AG04450 (cell line): ENCODE measurements at regions not wholly inside any gene's neighbourhood (a gene's known extent, or its start where the extent isn't known, plus 50 kb on each side); places are given as distances from the start of the nearest gene placed in this dataset.
"Not testable (repeated sequence)": the region's sequence is repeated elsewhere in the genome, so short reads cannot be mapped to it uniquely, and the experiment has no call there.

ENCODE experiments used
- CTCF ChIA-PET: fragments of 300-600, 350-600 bp; formaldehyde crosslinking; extraction: SDS; loops from one replicate; lab custom pipeline; 2022; ENCODE audit warnings: antibody characterized with exemption, inconsistent platforms; lab: Charles Lee
- POLR2A ChIA-PET: fragments of 350-600 bp; formaldehyde crosslinking; extraction: SDS; loops from one replicate; lab custom pipeline; 2021; ENCODE audit warnings: antibody characterized with exemption, inconsistent platforms; lab: Yijun Ruan, JAX
- DNase-seq: peaks from one replicate; pipeline ENCODE4 v3.0.0-alpha.2; 2011; ENCODE audit warnings: low read depth, low spot score
- H3K27ac ChIP-seq: one replicate; pipeline ENCODE4 v1.5.1; 2012; ENCODE audit warnings: low read depth, low read length, control low read depth
- H3K27me3 ChIP-seq: one replicate; pipeline ENCODE4 v1.6.0; 2012; ENCODE audit warnings: low read length; ENCODE audit not compliant: control insufficient read depth, insufficient read depth
- H3K4me3 ChIP-seq: 2 replicates; pipeline ENCODE4 v1.5.1; 2011; ENCODE audit warnings: mild to moderate bottlenecking, low read depth, low read length, control low read depth
- H3K9me3 ChIP-seq: 2 replicates; pipeline ENCODE4 v1.5.1; 2012; ENCODE audit warnings: low read length; ENCODE audit not compliant: control insufficient read depth, insufficient read depth
- CTCF ChIP-seq: IDR thresholded peaks from 2 replicates; pipeline ENCODE4 v1.5.1; 2011; ENCODE audit warnings: low read depth, low read length, control low read depth, inconsistent platforms

DNA sequence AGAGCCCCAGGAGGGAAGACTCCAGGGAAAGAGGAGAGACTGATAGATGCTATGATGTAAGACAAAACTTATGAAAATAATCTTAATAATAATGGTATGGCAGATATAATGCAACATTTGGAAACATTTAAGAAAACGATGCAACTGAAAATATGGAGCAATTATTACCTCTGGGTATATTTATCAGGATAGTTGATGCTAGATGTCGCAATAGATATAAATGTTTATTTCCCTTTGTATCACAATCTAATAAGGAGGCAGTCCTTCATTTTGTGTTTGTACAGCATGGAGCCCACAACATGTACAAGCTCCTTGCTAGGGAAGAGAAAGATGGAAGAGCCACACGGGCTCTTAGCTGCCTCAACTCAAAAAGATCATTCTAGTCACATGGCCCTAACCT is 101.1 kb upstream of the TMEM132E start:
- H3K9me3 ChIP-seq, result no peaks in the 10 kb centered on the region
- ChIA-PET CTCF (no interaction called here), POLR2A (no interaction called here)
- no peaks in the 10 kb centered on the region for H3K27me3 ChIP-seq
- H3K4me3 ChIP-seq, result no peak overlapping the region
- no peak for DNase-seq
- no peak overlapping the region for H3K27ac ChIP-seq
- no peak for TF ChIP-seq CTCF

- POLR2A ChIA-PET, result no interaction called here
- Histone ChIP-seq H3K4me3 (no peak overlapping the region), H3K9me3 (no peaks in the 10 kb centered on the region), H3K27ac (no peak overlapping the region), H3K27me3 (no peaks in the 10 kb centered on the region)
- CTCF ChIA-PET, result no interaction called here
- TF ChIP-seq CTCF, result no peak
- DNase-seq, result no peak
These were observed 104.1 kb upstream of the TMEM132E start for GRCh38 chr17:34475296-34475695.

DNA sequence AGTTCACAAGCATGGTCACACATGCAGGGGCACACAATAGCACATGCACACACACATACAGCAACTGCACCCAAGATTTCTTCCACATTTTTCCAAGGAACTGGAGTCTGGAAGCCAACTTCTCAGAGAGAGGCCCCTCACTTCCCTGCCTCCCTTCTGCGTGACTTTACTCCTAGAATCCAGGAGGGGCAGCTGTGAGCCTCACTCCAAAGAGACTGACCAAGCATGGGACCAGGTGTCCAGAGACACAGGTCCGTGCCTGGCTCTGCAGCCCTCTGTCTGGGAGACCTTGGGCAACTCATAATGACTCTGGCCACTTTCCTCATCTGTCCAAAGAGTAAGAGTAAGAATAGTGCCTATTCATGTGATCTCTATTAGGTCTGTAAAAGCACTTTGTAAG is 104.7 kb upstream of the TMEM132E start:
- no peak overlapping the region for H3K27ac ChIP-seq
- no peaks in the 10 kb centered on the region for H3K9me3 ChIP-seq
- ChIA-PET POLR2A (no interaction called here), CTCF (no interaction called here)
- no peak for TF ChIP-seq CTCF
- DNase-seq, result no peak
- no peak overlapping the region for H3K4me3 ChIP-seq
- H3K27me3 ChIP-seq, result no peaks in the 10 kb centered on the region

DNA sequence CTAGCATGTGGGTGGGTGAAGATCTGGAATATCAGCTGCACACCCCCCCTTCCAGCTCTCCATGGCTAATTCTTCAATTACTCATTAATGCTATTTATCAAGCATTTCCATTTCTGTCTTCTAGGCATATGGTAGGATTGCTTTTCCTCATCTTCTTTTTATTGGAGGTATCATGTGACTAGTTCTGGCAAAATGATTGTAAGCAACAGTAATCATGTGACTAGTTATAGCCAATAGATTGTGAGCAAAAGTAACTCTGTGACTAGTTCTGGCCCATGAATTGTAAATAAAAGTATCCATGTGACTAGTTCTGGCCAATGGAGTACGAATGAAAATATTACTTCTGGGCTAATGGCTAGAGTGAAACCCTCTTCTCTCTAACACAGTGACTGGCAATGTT is 107.0 kb upstream of the TMEM132E start:
- ChIA-PET CTCF (no interaction called here), POLR2A (no interaction called here)
- Histone ChIP-seq H3K4me3 (no peak overlapping the region), H3K9me3 (no peaks in the 10 kb centered on the region), H3K27ac (no peak overlapping the region), H3K27me3 (no peaks in the 10 kb centered on the region)
- TF ChIP-seq CTCF, result no peak
- no peak for DNase-seq

DNA sequence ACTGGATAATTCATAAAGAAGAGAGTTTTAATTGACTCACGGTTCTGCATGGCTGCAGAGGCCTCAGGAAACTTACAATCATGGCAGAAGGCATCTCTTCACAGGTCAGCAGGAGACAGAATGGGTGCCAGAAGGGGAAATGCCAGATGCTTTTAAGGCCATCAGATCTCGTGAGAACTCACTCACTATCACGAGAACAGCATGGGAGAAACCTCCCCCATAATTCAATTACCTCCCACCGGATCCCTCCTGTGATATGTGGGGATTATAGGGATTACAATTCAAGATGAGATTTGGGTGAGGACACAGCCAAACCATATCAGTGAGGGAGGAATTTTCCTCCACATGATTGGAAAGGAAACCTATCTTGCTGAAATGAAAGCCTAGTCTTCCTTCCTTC is 108.1 kb upstream of the TMEM132E start:
- H3K27me3 ChIP-seq, POLR2A ChIA-PET, CTCF ChIA-PET, H3K27ac ChIP-seq, H3K4me3 ChIP-seq, DNase-seq, H3K9me3 ChIP-seq: not testable (repeated sequence)

DNA sequence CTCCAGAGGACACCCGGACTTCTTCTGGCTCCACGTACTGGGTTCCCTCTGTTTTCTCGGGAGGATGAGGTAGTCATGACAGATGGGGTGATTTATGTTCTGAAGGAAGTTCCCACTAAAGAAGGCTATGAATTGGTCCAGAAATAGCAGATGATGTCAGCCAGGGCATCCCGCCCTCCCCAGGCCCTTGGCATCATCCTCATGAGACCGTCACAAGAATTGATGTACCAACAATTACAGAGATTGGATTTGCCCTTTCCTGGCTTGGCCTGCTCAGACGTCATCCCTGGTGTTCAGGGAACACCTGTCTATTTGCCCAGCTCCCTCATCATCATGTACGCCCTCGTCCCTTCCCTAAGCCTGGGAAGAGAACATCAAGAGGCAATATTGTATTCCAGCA is 102.8 kb upstream of the CCL1 start:
- Histone ChIP-seq H3K4me3 (no peak overlapping the region), H3K27me3 (no peaks in the 10 kb centered on the region), H3K27ac (no peak overlapping the region), H3K9me3 (no peaks in the 10 kb centered on the region)
- POLR2A ChIA-PET, result no interaction called here
- no peak for DNase-seq
- CTCF ChIA-PET, result no interaction called here
- no peak for TF ChIP-seq CTCF
